Mucosa of descending colon (tissue), 3 donors: ENCODE measurements at regions not wholly inside any gene's neighbourhood (a gene's known extent, or its start where the extent isn't known, plus 50 kb on each side); places are given as distances from the start of the nearest gene placed in this dataset.

Source experiments
- ATAC-seq: fragments of 200-7000 bp; cut with Tn5 transposase; one replicate; pipeline ENCODE4 v1.9.1; 2020; ENCODE audit warnings: mild to moderate bottlenecking, moderate library complexity
- DNase-seq, 3 donors: peaks; one replicate each; pipeline ENCODE4 v3.0.0-alpha.2; 2020
- H3K36me3 ChIP-seq: fragments of 200-600 bp; one replicate; pipeline ENCODE4 v1.8.0; 2021; ENCODE audit warnings: low read depth, mild to moderate bottlenecking
- H3K4me1 ChIP-seq: fragments of 200-600 bp; one replicate; pipeline ENCODE4 v1.8.0; 2021; ENCODE audit warnings: low read depth, mild to moderate bottlenecking
- H3K4me3 ChIP-seq: fragments of 200-600 bp; one replicate; pipeline ENCODE4 v1.8.0; 2021; ENCODE audit warnings: mild to moderate bottlenecking
- H3K9me3 ChIP-seq: fragments of 200-600 bp; one replicate; pipeline ENCODE4 v1.8.0; 2021; ENCODE audit warnings: mild to moderate bottlenecking
- intact Hi-C, 2 donors: fragments of 100-400 bp; cut with DNase I in 1 of 2; cut with micrococcal nuclease in 1 of 2; formaldehyde crosslinking; loops; one replicate each; pipeline versions ENCODE4 v1.11.0 to v1.11.1; 2022; cut with DNase I, micrococcal nuclease
- TF ChIP-seq, protein P1 (sequence below): fragments of 200-600 bp; IDR thresholded peaks from one replicate; pipeline ENCODE4 v1.8.0; 2022; ENCODE audit warnings: antibody characterized with exemption, mild to moderate bottlenecking
- donor health status: DM: no; HTN: no; CAD: no; lungs with moderate emphysema.
- donor health status: DM: no; HTN: no; CAD: no.
- donor health status: DM: no; HTN: yes; CAD: no.

DNA sequence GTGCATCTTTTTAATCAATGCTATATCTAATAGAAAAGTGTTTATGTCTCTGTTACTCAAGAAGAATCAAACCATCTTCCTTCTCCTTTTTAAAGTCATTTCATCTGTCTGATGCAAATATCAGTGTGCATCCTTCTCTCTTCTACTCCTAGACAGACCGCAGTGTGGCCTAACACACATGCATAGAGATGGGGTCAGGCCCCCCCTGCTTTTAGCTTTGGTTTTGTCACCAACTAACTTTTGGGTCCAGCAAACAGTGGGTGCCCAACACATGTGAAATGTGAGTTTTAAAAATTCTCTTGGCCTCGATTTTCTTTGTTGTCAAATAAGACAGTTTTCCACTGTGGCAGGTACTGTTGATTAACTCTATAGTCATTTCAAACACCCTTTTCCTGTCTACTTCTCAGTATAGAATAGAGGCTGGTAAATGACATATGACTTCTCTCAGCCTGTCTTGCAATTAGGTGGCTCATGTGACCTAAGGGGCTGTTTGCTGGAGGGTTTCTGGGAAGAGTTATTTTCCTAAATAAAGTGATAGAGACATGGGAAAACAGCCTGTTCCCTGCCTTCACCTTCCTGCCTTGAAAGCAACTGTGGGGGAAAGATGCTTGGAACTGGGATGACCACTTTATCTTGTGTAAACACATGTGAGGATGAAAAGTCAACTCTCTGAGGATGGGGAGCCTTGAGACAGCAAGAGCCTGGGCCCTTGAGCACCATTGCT lies 65.7 kb upstream of the DARS1 start:
- Histone ChIP-seq H3K4me3 (no peak overlapping the region), H3K36me3 (no peaks in the 10 kb centered on the region), H3K9me3 (no peaks in the 10 kb centered on the region), H3K4me1 (no peaks in the 10 kb centered on the region)
- TF ChIP-seq, protein P1, sequence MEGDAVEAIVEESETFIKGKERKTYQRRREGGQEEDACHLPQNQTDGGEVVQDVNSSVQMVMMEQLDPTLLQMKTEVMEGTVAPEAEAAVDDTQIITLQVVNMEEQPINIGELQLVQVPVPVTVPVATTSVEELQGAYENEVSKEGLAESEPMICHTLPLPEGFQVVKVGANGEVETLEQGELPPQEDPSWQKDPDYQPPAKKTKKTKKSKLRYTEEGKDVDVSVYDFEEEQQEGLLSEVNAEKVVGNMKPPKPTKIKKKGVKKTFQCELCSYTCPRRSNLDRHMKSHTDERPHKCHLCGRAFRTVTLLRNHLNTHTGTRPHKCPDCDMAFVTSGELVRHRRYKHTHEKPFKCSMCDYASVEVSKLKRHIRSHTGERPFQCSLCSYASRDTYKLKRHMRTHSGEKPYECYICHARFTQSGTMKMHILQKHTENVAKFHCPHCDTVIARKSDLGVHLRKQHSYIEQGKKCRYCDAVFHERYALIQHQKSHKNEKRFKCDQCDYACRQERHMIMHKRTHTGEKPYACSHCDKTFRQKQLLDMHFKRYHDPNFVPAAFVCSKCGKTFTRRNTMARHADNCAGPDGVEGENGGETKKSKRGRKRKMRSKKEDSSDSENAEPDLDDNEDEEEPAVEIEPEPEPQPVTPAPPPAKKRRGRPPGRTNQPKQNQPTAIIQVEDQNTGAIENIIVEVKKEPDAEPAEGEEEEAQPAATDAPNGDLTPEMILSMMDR: no peak
- no peak for DNase-seq
- intact Hi-C loops: no loop called here
- no peak for ATAC-seq

DNA sequence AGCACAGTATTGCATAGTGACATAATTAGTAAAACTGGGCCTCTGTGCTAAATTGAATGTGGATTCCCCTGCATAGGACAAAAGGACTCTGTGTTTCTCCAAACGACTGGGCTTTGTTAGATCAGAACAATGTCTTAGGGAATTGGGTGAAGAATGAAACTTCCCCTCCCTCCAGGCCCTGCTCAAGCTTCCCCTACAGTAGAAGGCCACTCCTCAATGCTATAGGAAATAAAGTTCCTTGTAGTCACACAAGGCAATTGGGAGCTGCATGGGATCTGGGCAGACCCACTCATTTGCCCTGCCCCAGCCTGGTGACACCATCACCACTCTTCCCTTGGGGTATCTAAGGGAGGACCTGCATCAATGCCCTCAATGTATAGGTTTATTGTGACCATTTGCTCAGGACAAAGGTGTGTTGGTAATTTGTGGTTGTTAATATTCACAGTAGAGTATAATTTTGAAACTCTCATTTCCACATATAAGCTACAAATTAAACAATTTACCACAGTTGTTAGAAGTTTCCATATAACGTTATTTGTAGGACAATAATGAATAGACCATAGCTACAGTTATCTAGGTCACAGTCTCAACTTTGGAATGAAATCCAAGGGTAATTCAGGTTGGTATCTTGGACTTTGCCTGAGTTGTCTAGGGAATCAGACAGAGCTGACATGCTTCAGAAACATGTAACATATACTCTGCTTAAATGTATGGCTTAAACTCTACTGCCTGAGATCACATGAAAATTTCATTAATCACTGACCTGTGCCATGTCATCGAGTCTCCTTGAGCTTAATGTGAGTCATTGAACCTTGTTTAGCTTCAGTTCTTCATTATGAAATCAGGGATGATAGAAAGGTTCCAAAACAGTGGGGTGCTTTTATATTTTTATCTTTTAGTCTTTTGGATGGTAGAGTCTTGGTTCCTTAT lies 64.8 kb upstream of the DARS1 start:
- intact Hi-C loops: no loop called here
- TF ChIP-seq, protein P1: no peak
- H3K36me3 ChIP-seq: no peaks in the 10 kb centered on the region
- no peak for DNase-seq
- no peak for ATAC-seq
- H3K9me3 ChIP-seq: no peaks in the 10 kb centered on the region
- H3K4me1 ChIP-seq: no peaks in the 10 kb centered on the region
- no peak overlapping the region for H3K4me3 ChIP-seq

DNA sequence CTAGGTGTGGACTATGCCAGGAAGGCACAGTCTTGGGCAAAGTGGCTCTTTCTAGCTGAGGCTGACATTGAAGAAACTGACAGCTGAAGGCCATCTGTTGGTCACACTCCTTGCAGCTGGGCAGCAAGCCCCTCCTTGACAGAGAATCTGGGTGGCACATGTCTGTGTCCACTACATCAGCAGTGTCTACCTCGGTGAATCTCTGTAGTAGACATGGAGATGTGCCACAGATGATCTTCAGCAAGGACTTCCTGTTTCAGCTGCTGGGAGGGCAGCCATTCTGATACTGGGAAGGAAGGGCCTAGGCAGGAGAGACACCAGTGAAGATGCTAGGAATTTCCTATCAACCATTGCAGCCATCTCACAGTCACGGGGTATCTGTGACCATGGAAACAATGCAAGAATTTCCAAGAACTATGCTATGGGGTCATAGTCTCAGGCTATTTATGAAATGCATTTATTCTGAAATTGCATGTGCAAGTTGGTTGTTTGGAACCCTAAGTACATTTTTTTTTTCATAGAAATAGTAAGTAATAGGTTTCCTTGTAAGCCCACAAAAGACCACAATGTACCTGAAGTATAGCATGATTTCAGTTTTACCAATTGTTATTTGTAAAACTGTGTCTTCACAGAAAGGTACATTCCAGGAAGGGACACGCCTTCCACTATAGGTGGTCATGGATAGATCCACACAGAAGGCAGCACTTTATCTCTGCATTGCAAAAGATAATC lies 63.8 kb upstream of the DARS1 start:
- ATAC-seq (no peak), DNase-seq (no peak)
- H3K4me1 ChIP-seq: no peaks in the 10 kb centered on the region
- H3K9me3 ChIP-seq: no peaks in the 10 kb centered on the region
- TF ChIP-seq, protein P1: no peak
- H3K36me3 ChIP-seq: no peaks in the 10 kb centered on the region
- intact Hi-C loops: no loop called here
- no peak overlapping the region for H3K4me3 ChIP-seq

DNA sequence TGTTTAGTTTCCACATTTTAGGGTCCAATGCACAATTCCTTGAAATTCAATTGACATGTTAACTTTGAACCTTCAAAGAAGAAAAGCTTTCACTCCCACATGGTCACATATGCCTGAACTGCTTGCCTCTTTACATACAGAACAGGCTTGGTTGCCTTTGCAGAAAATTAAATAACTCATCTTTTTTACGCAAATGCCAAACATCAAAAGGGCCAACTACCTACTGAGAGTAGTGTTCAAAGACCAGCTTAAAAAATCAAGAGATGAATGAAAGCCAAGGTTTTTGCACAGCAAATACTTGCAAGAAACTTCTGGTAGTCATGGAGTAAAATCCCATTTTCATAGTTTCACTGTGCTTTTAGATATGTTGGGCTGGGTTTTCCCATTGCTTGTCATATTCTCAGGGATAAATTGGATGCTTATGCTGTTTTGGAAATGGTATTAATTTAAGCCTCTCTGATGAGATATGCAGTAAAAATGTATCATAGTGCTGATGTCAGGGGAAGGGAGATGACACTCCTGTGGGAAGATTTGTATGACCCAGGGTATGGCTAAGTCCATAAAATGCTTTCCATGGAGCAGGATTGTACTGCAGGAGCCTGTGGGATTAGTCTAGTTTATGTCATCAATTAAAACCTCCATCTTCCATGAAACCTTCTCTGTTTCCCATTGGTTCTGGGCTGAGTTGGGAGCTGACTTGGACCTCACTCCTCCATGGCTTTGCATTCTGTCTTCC lies 60.6 kb upstream of the DARS1 start:
- no peaks in the 10 kb centered on the region for H3K4me1 ChIP-seq
- no peak overlapping the region for H3K4me3 ChIP-seq
- TF ChIP-seq, protein P1: no peak
- DNase-seq: no peak
- no peaks in the 10 kb centered on the region for H3K9me3 ChIP-seq
- ATAC-seq: no peak
- H3K36me3 ChIP-seq: no peaks in the 10 kb centered on the region
- intact Hi-C loops: no loop called here

DNA sequence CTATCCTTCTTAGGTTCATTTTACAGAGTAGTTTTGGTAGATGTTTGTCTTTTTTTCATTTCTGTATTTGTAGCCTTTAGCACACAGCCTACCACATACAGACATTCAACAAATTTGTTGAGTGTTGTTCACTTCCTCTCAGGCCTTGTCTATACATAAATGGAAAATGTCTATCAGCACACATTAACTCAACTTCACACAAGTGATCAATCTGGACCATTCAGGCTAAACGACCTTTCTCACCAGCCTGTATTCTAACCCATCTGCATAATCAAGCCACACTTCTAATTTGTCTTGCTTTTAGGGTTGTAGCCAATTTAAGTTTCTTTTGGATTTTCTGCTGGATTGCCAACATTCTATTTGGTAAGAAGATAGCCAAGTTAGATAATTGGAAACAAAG lies 59.9 kb upstream of the DARS1 start:
- Histone ChIP-seq H3K9me3 (no peaks in the 10 kb centered on the region), H3K4me3 (no peak overlapping the region), H3K4me1 (no peaks in the 10 kb centered on the region), H3K36me3 (no peaks in the 10 kb centered on the region)
- intact Hi-C loops: no loop called here
- ATAC-seq (no peak), DNase-seq (no peak)
- TF ChIP-seq, protein P1: no peak
